ENCODE measurements at regions not wholly inside any gene's neighbourhood (a gene's known extent, or its start where the extent isn't known, plus 50 kb on each side); places are given as distances from the start of the nearest gene placed in this dataset.
"Not testable (repeated sequence)": the region's sequence is repeated elsewhere in the genome, so short reads cannot be mapped to it uniquely, and the experiment has no call there.

DNA sequence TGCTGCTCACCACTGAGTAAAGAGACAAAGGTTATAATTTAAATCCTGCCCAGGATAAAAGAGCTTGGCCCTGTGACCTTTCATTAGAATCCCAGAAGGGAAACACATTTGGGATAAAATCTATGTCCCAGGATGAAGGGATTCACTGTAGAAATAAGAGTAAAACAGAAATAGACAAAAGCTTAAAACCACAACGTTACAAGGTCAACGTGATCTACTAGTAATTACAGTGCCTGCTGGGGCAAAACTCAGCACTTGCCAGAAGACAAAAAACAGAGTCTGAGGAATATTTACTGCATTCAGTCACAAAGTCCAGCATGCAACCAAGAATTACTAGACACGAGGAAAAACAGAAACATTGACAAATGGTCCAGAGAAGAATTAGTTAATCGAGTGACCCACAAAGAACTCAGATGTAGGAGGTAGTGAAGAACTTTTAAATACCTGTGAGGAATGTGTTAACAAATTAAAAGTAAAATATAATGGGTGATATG is 982.3 kb downstream of the GATA3 start:
- no peak for DNase-seq (ENCODE audit: low spot score)

GRCh38 chr10:9038146-9038714 is 983.7 kb downstream of the GATA3 start:
- no peak for DNase-seq (ENCODE audit: low spot score)

DNA sequence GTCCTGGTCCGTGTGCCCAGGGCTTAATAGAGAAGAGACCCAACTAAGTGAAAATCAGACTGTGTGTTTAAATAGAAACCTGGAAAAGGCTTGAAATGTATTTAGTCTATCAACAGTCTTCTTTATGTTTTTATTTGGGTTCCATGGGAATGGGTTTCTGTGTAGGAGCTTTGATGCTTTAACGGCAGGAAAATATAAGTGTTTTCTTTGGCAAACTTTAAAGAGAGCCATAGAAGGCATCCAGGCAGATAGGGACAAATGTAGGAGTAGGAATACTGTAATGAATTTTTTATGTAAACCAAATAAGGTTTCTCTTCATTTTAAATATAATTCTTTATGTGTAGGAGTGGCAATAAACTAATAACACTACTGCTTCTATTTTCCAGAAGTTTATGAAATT is 989.0 kb downstream of the GATA3 start:
- DNase-seq (ENCODE audit: low spot score), result no peak

GRCh38 chr10:9045311-9045710 is 990.8 kb downstream of the GATA3 start:
- no peak for DNase-seq (ENCODE audit: low spot score)

DNA sequence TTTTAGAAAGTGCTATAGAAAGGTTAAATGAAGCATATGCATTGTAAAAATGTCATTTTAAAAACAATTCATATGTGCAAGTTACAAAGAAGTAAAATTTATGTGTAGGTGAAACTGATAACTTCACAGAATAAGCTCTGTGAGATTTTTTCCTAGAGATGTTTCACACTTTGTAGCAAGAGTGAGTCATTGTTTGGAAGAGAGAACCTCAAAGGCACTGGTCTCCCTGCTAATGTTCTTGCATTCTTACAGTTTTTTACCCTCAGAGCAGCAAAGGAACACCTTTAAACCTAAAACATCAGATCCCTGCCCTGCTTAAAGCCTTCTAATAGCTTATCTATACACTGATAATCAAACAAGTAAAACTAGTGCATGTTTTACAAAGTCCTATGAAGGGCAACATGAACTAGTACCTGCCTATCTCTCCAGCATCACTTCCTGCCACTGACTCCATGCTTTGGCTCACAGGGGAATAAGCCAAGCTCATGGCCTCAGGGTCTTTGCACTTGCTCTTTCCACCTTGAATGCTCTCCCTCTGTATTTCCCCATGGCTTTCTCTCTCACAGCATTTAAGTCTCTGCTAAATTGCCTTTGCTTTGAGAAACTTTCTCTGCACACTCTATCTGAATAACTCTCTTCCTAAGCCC is 997.0 kb downstream of the GATA3 start:
- no peak for DNase-seq (ENCODE audit: low spot score)

GRCh38 chr10:9052767-9053166 is 998.3 kb downstream of the GATA3 start:
- DNase-seq (ENCODE audit: low spot score), result no peak

DNA sequence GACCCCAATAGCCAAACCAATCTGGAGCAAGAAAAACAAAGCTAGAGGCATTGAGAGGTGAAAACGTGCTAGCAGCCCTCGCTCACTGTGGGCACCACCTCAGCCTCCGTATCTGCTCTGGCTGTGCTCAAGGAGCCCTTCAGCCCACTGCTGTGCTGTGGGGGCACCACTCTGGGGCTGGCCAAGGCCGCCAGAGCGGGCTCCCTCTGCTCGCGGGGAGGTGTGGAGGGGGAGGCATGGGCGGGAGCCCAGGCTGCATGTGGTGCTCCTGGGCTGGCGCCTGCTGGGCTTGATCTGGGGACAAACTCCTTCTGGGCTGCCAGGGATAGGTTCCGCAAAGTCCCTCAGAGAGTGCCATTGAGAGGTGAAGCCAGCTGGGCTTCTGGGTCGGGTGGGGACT is 1002.0 kb downstream of the GATA3 start:
- DNase-seq (ENCODE audit: low spot score), result no peak

DNA sequence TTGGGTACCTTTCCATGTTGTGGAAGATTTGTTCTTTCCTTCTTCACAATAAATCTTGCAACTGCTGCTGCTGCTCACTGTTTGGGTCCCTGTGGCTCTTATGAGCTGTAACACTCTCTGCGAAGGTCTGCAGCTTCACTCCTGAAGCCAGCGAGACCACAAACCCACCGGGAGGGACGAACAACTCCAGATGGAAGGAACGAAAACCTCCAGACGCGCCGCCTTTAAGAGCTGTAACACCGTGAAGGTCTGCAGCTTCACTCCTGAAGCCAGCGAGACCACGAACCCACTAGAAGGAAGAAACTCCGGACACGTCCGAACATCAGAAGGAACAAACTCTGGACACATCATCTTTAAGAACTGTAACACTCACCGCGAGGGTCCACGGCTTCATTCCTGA is 1002.8 kb downstream of the GATA3 start:
- not testable (repeated sequence) for DNase-seq (ENCODE audit: low spot score)

GRCh38 chr10:9060314-9060713 is 1005.8 kb downstream of the GATA3 start:
- DNase-seq (ENCODE audit: low spot score), result peak; percentile 31

DNA sequence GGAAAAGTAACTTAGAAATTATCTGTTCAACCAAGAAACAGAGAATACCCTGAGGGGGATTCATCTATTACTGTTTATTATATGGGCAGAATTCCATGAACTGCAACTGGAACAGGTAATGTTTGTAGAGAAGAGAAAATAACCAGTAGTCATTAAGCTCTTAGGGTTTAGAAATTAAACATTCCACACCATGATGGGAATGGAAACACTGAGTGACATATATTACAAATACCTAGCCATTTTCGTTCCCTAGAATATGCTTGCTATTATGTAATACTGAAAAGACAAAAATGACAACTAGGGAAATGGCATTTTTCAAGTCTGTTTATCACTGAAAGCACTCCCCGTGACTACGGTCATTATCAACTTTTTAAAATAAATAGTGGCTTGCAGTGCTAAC is 1007.4 kb downstream of the GATA3 start:
- DNase-seq (ENCODE audit: low spot score), result no peak

DNA sequence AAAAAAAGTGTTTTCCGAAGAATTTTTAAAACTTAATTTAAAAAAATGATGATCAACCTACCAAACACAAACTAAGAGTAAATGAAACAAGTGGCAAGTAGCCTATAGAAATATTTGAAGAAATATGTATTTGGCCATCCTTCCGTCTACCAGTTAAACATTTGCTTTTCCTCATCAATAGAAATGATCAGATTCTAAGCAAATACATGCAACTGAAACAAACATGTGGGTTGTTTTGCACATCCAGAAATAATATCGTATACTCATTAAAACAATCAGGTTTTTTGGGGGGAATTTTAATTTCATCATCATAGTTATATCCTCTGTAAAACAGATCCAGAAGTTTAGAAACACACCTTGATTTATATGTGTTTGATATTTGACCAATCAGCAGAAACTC is 1011.7 kb downstream of the GATA3 start:
- no peak for DNase-seq (ENCODE audit: low spot score)

- no peak for DNase-seq (ENCODE audit: low spot score)
These were observed 1013.5 kb downstream of the GATA3 start for GRCh38 chr10:9068003-9068402.

GRCh38 chr10:9069136-9069535 is 1014.6 kb downstream of the GATA3 start:
- peak; percentile 19 for DNase-seq (ENCODE audit: low spot score)

- DNase-seq (ENCODE audit: low spot score), result no peak
These were observed 1020.9 kb downstream of the GATA3 start for GRCh38 chr10:9075420-9075819.

GRCh38 chr10:9076066-9076465 is 1021.6 kb downstream of the GATA3 start:
- DNase-seq (ENCODE audit: low spot score), result no peak

DNA sequence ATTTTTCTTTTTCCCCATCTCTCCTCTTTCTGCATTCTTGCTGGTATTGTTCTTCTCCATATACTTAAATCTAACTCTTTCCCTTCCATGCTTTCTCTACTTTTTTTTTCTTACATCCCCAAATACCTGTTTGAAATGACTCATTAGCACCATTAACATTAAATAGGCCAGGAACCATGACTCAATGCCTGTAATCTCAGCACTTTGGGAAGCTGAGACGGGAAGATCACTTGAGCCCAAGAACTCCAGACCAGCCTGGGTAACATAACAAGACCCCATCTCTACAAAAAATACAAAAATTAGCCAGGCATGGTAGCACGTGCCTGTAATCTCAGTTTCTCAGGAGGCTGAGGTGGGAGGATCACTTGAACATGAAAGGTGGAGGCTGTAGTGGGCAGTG is 1026.8 kb downstream of the GATA3 start:
- DNase-seq (ENCODE audit: low spot score), result no peak

DNA sequence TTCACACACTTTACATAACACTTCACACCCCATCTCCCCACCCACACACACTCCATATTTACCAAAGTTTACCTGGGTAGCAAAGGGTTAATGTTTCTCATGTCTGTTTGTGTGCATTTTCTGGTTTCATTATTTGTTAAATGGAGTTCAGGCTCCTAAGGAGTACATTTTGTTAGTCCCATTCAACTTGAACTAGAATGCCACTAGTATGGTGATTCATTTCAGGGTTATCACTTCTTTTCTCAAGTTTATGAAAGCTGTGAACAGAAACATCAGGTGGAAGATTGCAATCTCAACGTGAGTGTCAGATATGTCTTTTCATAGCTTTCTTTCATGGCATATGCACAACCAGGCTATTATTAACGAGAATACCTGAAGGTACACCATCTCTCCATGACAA is 1027.5 kb downstream of the GATA3 start:
- no peak for DNase-seq (ENCODE audit: low spot score)

- no peak for DNase-seq (ENCODE audit: low spot score)
These were observed 1037.1 kb downstream of the GATA3 start for GRCh38 chr10:9091530-9092093.

GRCh38 chr10:9096288-9096687 is 1041.8 kb downstream of the GATA3 start:
- DNase-seq (ENCODE audit: low spot score), result peak; percentile 19

DNA sequence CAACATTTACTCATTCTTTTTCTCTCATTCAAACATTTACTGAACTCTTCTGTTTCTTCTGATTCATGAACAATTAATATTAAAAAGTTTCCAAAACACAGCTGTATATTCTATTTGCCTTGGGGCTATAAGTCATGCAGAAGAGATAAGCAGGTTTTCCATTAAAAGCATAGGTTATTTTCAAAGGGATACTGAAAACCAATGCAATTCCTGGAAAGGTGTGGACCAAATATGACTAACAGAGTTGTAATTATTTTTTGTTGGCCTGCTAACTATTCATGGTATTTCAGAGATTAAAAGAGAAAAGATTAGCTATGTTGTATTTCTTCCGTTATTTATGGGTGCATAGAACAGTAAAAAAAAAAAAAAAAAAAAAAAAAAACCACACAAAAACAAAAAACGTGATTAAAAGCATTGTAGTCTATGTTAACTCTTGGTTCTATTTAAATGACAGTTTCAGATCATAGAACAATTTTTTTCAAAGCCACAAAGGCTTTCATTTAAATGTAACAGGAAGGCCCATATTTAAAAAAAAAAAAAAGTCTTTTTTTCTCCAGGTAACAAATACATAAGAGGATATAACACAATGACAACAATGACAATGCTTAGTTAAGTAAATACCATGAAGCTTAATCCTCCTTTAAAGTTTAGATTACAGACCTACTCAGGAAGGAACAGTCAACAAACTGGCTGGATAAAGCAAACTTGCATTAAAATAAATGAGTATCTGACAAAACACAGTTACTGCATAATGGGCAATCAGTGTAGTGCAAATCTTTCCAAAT is 1042.9 kb downstream of the GATA3 start:
- DNase-seq (ENCODE audit: low spot score), result peak; percentile 53

GRCh38 chr10:9097991-9098306 is 1043.5 kb downstream of the GATA3 start:
- no peak for DNase-seq (ENCODE audit: low spot score)

- no peak for DNase-seq (ENCODE audit: low spot score)
These were observed 1047.5 kb downstream of the GATA3 start for GRCh38 chr10:9102026-9102425.

DNA sequence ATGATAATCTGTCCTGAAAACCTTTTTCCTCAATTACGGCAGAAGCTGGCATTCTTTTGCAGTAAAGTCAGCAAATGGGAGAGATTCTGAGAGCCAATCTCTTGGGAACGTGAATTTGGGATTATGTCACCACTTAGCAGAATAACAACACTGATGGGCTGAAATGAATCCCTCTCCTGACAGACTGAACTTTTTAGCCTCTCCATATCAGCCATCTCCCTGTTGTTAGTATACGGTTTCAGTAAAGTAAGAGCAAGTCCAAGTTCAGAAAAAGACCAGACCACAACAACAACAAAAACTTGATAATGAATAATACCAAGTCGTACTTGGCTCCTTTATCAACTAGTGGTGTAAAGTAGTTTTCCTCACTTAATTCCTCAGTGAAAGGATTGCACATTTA is 1048.8 kb downstream of the GATA3 start:
- no peak for DNase-seq (ENCODE audit: low spot score)
